Lower leg skin (tissue), 3 donors: ENCODE measurements at regions not wholly inside any gene's neighbourhood (a gene's known extent, or its start where the extent isn't known, plus 50 kb on each side); places are given as distances from the start of the nearest gene placed in this dataset.
"Not testable (repeated sequence)": the region's sequence is repeated elsewhere in the genome, so short reads cannot be mapped to it uniquely, and the experiment has no call there.

Experiments
- CTCF ChIP-seq, 3 donors: fragments of 450-650 bp; IDR thresholded peaks; one replicate each; pipeline ENCODE4 v1.5.1; 2016; ENCODE audit warnings: antibody characterized with exemption in 3 of 3, mild to moderate bottlenecking in 3 of 3, moderate library complexity in 2 of 3
- POLR2A ChIP-seq, 2 donors: fragments of 450-650 bp; IDR thresholded peaks; one replicate each; pipeline ENCODE4 v1.6.1; 2016 to 2017; ENCODE audit warnings: antibody characterized with exemption in 2 of 2, mild to moderate bottlenecking in 1 of 2, moderate library complexity in 1 of 2

- TF ChIP-seq CTCF, POLR2A (IDR thresholded peaks at IDR 0.05): not testable (repeated sequence)
These were observed 72.2 kb upstream of the HNRNPA1L2 start for GRCh38 chr13:52569904-52570602.
